A673 (cell line): ENCODE measurements at regions not wholly inside any gene's neighbourhood (a gene's known extent, or its start where the extent isn't known, plus 50 kb on each side); places are given as distances from the start of the nearest gene placed in this dataset.

Source experiments
- BruUV-seq: library from RNA; stranded (reverse); fragments of 400-500 nt; replicated peaks from 2 replicates; lab custom pipeline; 2021; lab: Mats Ljungman, UMichigan
- CTCF ChIA-PET: fragments of 300-600 bp; sonication (Branson Sonifier 250); formaldehyde crosslinking; loops from one replicate; lab custom pipeline; 2022; ENCODE audit warnings: antibody characterized with exemption; lab: Charles Lee
- POLR2A ChIA-PET: fragments of 300-600 bp; sonication (Branson Sonifier 250); formaldehyde crosslinking; loops from one replicate; lab custom pipeline; 2022; ENCODE audit warnings: antibody characterized with exemption; ENCODE audit not compliant: low non-redundant PET; lab: Charles Lee
- DNase-seq: peaks from one replicate; pipeline ENCODE4 v3.0.0-alpha.2; 2015; ENCODE audit warnings: low spot score
- H3K27ac ChIP-seq: fragments of 200-600 bp; sonication (generic); 2 replicates; pipeline ENCODE4 v1.5.1; 2016; ENCODE audit warnings: mixed run types, low read depth, mild to moderate bottlenecking, mixed read lengths, antibody characterized with exemption, low read length; ENCODE audit not compliant: poor library complexity, severe bottlenecking
- H3K27me3 ChIP-seq: fragments of 200-600 bp; sonication (generic); replicated peaks from 2 replicates; pipeline ENCODE4 v1.6.1; 2017; ENCODE audit warnings: mixed run types, low read depth, mild to moderate bottlenecking, mixed read lengths, antibody characterized with exemption, low read length; ENCODE audit not compliant: insufficient read depth, poor library complexity
- H3K36me3 ChIP-seq: fragments of 200-600 bp; sonication (generic); 2 replicates; pipeline ENCODE4 v1.6.1; 2016; ENCODE audit warnings: mixed run types, mild to moderate bottlenecking, mixed read lengths, antibody characterized with exemption, low read length; ENCODE audit not compliant: insufficient read depth, poor library complexity, severe bottlenecking
- H3K4me1 ChIP-seq: fragments of 200-600 bp; sonication (generic); 2 replicates; pipeline ENCODE4 v1.6.1; 2017; ENCODE audit warnings: mixed run types, mild to moderate bottlenecking, mixed read lengths, antibody characterized with exemption, low read length; ENCODE audit not compliant: insufficient read depth, poor library complexity, severe bottlenecking
- H3K4me3 ChIP-seq: fragments of 200-600 bp; sonication (generic); 2 replicates; pipeline ENCODE4 v1.5.1; 2016; ENCODE audit warnings: low read depth, mixed run types, mild to moderate bottlenecking, mixed read lengths, low read length; ENCODE audit not compliant: poor library complexity, severe bottlenecking
- H3K9me3 ChIP-seq: fragments of 200-600 bp; sonication (generic); 2 replicates; pipeline ENCODE4 v1.6.1; 2016; ENCODE audit warnings: mixed run types, low read depth, mild to moderate bottlenecking, mixed read lengths, antibody characterized with exemption, low read length; ENCODE audit not compliant: poor library complexity, severe bottlenecking
- CTCF ChIP-seq: fragments of 300-800, 200-600 bp; sonication (generic); conservative IDR thresholded peaks from 2 replicates; pipeline ENCODE4 v1.5.1; 2017; ENCODE audit warnings: low read depth, mild to moderate bottlenecking, antibody characterized with exemption, low read length, moderate library complexity, mixed read lengths
- EZH2 ChIP-seq: fragments of 200-600 bp; sonication (generic); IDR thresholded peaks from 2 replicates; pipeline ENCODE4 v1.6.1; 2017; ENCODE audit warnings: borderline replicate concordance, low read depth, mild to moderate bottlenecking, mixed read lengths, antibody characterized with exemption, low read length; ENCODE audit not compliant: poor library complexity, severe bottlenecking
- intact Hi-C: fragments of 100-400 bp; cut with micrococcal nuclease; formaldehyde crosslinking; loops from one replicate; pipeline ENCODE4 v1.10.0; 2022; ENCODE audit not compliant: unreplicated experiment

- H3K27ac ChIP-seq, result no peak overlapping the region
- H3K4me1 ChIP-seq, result no peaks in the 10 kb centered on the region
- H3K27me3 ChIP-seq, result no peaks in the 10 kb centered on the region
- H3K36me3 ChIP-seq, result no peaks in the 10 kb centered on the region
- H3K4me3 ChIP-seq, result no peak overlapping the region
- no peak for TF ChIP-seq EZH2
- TF ChIP-seq CTCF, result no peak
- POLR2A ChIA-PET, result no interaction called here
- intact Hi-C loops, result no loop called here
- CTCF ChIA-PET, result no interaction called here
- DNase-seq, result no peak
- no TSS peak for BruUV-seq
- no peaks in the 10 kb centered on the region for H3K9me3 ChIP-seq
These were observed 1144.9 kb upstream of the GOT2 start for GRCh38 chr16:59878999-59879398.

DNA sequence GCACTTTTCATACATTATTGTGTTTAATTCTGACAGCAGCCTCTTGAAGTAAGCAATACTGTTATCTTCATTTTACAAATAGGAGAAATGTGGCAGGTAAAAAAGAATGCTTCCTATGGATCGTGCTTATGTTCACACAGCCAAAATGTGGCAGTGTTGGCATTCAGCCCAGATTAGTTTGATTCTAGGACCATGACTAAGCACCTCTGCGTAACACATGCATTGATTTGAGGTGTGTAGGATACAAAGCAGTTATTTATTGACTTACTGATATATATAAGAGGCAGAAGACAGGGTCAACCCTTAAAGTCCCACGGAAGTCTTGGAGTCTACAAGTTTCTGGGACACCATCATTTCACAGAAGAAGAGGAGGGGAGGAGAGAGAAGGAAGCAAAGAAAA, 1144.4 kb upstream of the GOT2 start:
- no peak for TF ChIP-seq CTCF
- TF ChIP-seq EZH2, result no peak
- Histone ChIP-seq H3K36me3 (no peaks in the 10 kb centered on the region), H3K4me1 (no peaks in the 10 kb centered on the region), H3K4me3 (no peak overlapping the region), H3K27me3 (no peaks in the 10 kb centered on the region), H3K9me3 (no peaks in the 10 kb centered on the region), H3K27ac (no peak overlapping the region)
- CTCF ChIA-PET, result no interaction called here
- peak; percentile 2 for DNase-seq
- POLR2A ChIA-PET, result no interaction called here
- intact Hi-C loops, result no loop called here
- no TSS peak for BruUV-seq

DNA sequence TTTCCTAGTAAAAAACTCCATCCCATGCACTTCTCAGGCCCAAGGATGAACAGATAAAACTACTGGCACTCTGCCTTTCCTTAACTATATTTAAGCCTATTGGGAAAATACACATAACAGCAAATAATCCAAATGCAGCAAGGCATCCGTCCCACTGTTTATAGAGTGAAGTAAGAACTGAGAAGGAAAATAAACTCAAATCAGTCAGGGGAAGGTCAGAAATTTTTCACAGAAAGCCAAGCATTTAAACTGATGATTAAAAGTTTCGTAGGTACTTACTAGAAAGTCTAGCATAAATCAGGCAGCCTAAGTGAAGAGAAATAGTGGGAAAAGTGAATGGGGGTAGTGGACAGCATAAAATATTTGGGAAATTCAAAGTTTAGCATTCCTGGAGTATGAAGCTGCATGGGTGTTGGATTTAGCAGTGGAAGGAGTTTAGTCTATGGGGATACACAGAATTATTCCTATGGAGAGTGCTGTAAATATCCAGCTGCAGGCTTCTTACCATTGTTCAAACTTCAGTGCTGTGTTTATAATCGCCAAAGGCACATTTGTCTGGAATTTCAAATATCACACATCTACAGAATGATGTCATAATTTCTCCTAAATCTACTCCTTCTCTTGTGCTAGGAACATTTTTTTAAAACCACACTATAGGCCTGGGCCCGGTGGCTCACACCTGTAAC, 1131.0 kb upstream of the GOT2 start:
- no peak overlapping the region for H3K27ac ChIP-seq
- TF ChIP-seq CTCF (no peak), EZH2 (no peak)

More for the DNA sequence above, 1131.0 kb upstream of the GOT2 start:
- no TSS peak for BruUV-seq
- no peak for DNase-seq
- no peaks in the 10 kb centered on the region for H3K27me3 ChIP-seq
- H3K4me3 ChIP-seq, result no peak overlapping the region
- CTCF ChIA-PET, result no interaction called here
- POLR2A ChIA-PET, result no interaction called here
- H3K4me1 ChIP-seq, result no peaks in the 10 kb centered on the region
- intact Hi-C loops, result no loop called here
- H3K36me3 ChIP-seq, result no peaks in the 10 kb centered on the region
- H3K9me3 ChIP-seq, result no peaks in the 10 kb centered on the region
